GM18499 (cell line): ENCODE measurements at regions not wholly inside any gene's neighbourhood (a gene's known extent, or its start where the extent isn't known, plus 50 kb on each side); places are given as distances from the start of the nearest gene placed in this dataset.
"Not testable (repeated sequence)": the region's sequence is repeated elsewhere in the genome, so short reads cannot be mapped to it uniquely, and the experiment has no call there.

Source experiments
- ATAC-seq: cut with Tn5 transposase; IDR thresholded peaks from one replicate; pipeline ENCODE4 v1.9.1; 2021; ENCODE audit warnings: moderate number of reproducible peaks; ENCODE audit not compliant: insufficient read depth, unreplicated experiment

GRCh38 chr7:94100723-94101345 lies 96.7 kb upstream of the BET1 start:
- no peak for ATAC-seq

GRCh38 chr7:94104301-94104700 lies 100.1 kb upstream of the BET1 start:
- ATAC-seq: no peak

GRCh38 chr7:94109556-94109955 lies 105.4 kb upstream of the BET1 start:
- ATAC-seq: no peak

- no peak for ATAC-seq
Observed at GRCh38 chr7:94111009-94111408, 106.9 kb upstream of the BET1 start.

GRCh38 chr7:94115316-94115715 lies 111.2 kb upstream of the BET1 start:
- no peak for ATAC-seq

- no peak for ATAC-seq
Observed at GRCh38 chr7:94123136-94123535, 119.0 kb upstream of the BET1 start.

- ATAC-seq: no peak
Observed at GRCh38 chr7:94127026-94127425, 122.9 kb upstream of the BET1 start.

- no peak for ATAC-seq
Observed at GRCh38 chr7:94128072-94128471, 123.9 kb upstream of the BET1 start.

- no peak for ATAC-seq
Observed at GRCh38 chr7:94129443-94130140, 125.4 kb upstream of the BET1 start.

GRCh38 chr7:94130716-94131115 lies 126.6 kb upstream of the BET1 start:
- no peak for ATAC-seq

- ATAC-seq: no peak
Observed at GRCh38 chr7:94133460-94133859, 129.3 kb upstream of the BET1 start.

- ATAC-seq: no peak
Observed at GRCh38 chr7:94135180-94135579, 131.0 kb upstream of the BET1 start.

- ATAC-seq: no peak
Observed at GRCh38 chr7:94142281-94142680, 138.1 kb upstream of the BET1 start.

GRCh38 chr7:94145602-94146001 lies 141.4 kb upstream of the BET1 start:
- ATAC-seq: no peak

GRCh38 chr7:94146408-94146807 lies 142.3 kb upstream of the BET1 start:
- no peak for ATAC-seq

- ATAC-seq: no peak
Observed at GRCh38 chr7:94149789-94150545, 145.8 kb upstream of the BET1 start.

- no peak for ATAC-seq
Observed at GRCh38 chr7:94154182-94154581, 150.0 kb upstream of the BET1 start.

- no peak for ATAC-seq
Observed at GRCh38 chr7:94154858-94155257, 150.7 kb upstream of the BET1 start.

GRCh38 chr7:94157659-94158306 lies 153.6 kb upstream of the BET1 start:
- ATAC-seq: not testable (repeated sequence)

GRCh38 chr7:94160719-94161435 lies 156.7 kb upstream of the BET1 start:
- peak; percentile 98 for ATAC-seq
